ENCODE measurements at regions not wholly inside any gene's neighbourhood (a gene's known extent, or its start where the extent isn't known, plus 50 kb on each side); places are given as distances from the start of the nearest gene placed in this dataset.
A peak's percentile ranks its signal among the peaks of the same experiment; 100 is the strongest.

GRCh38 chr3:66796343-66796742 is 201.8 kb upstream of the KBTBD8 start:
- WGBS (ENCODE audit: insufficient coverage, low coverage, missing lambda C conversion rate), result 10% methylated on average over 1 of the region's 1 CpG
- DNase-seq (ENCODE audit: extremely low read depth in 1 of 4, low spot score in 3 of 4), result no peak
- Histone ChIP-seq H3K9me3 (replicated peaks; ENCODE audit: control insufficient read depth, insufficient read depth, low read depth, low read length) (no peaks in the 10 kb centered on the region), H2AFZ (ENCODE audit: low read depth, low read length) (no peak overlapping the region), H3K36me3 (ENCODE audit: control insufficient read depth, insufficient read depth, low read length) (no peaks in the 10 kb centered on the region), H3K27me3 (ENCODE audit: control insufficient read depth in 2 of 2, insufficient read depth in 2 of 2, low read length in 2 of 2) (no peaks in the 10 kb centered on the region; a peak in 2 of 5 replicates), H3K79me2 (ENCODE audit: control insufficient read depth, insufficient read depth, low read length) (no peaks in the 10 kb centered on the region), H4K20me1 (replicated peaks; ENCODE audit: control insufficient read depth, insufficient read depth, low read length) (no peaks in the 10 kb centered on the region), H3K4me1 (replicated peaks in 1 of 2; ENCODE audit: control insufficient read depth in 2 of 2, insufficient read depth in 2 of 2, low read length in 2 of 2) (no peaks in the 10 kb centered on the region), H3K4me2 (ENCODE audit: insufficient read depth, low read length) (no peak overlapping the region), H3K9me1 (ENCODE audit: control insufficient read depth, insufficient read depth, low read length) (no peaks in the 10 kb centered on the region), H3K27ac (ENCODE audit: extremely low read depth, low read depth, low read length) (no peak overlapping the region), H3K4me3 (no peak overlapping the region), H3K9ac (ENCODE audit: insufficient read depth in 1 of 2, low read depth in 2 of 2, low read length in 2 of 2) (no peak overlapping the region)
- no peak for FAIRE-seq
- intact Hi-C loops (cut with micrococcal nuclease) (no loop called here), in situ Hi-C loops (cut with MboI) (no loop called here)
- no TSS peak for BruUV-seq (replicated peaks)
- ATAC-seq, result no peak
- TF ChIP-seq ZNF224 (CRISPR knock-in tag; IDR thresholded peaks at IDR 0.05) (no peak), ZNF232 (CRISPR knock-in tag; IDR thresholded peaks at IDR 0.05) (no peak), RBM25 (IDR thresholded peaks at IDR 0.05; ENCODE audit: low read depth, low read length, severe bottlenecking) (peak; percentile 69)
- ChIA-PET POLR2A (no interaction called here), CTCF (ENCODE audit: low intra/inter-chr PET ratio) (no interaction called here)

DNA sequence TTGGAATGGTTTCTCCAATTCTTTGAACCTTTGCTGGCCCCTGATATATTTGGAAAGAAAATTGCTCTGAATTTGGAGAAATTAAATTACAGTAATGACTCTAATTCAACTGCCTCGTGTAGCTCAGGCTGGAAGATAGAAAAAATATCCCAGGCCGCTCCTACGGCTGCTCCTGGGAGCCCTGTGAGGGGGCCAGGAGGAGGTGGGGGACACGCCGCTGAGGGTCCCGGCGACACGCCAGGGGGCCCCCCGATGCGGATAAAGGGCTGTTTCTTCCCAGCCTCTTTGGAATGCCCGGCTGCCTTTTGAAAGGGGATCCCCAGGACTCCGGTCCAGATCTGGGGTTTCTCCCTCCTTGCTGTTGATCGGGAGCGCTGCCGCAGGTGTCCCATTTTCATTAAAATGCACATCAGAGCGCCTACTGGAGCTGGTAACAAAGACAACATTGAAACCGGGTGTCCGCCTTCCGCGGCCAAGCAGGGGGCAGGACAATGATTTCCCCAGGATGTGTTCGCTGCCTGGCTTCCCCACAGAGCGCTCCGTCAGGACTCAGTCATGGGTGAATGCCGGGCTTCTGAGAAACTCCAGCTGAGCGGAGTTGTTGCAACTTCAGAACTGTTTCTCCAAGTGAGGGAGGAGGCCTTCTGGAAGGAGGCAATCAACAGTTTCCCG is 200.1 kb upstream of the KBTBD8 start:
- Histone ChIP-seq H3K4me1 (replicated peaks in 1 of 2; ENCODE audit: control insufficient read depth in 2 of 2, insufficient read depth in 2 of 2, low read length in 2 of 2) (no peaks in the 10 kb centered on the region), H3K9me1 (ENCODE audit: control insufficient read depth, insufficient read depth, low read length) (no peaks in the 10 kb centered on the region), H3K9me3 (replicated peaks; ENCODE audit: control insufficient read depth, insufficient read depth, low read depth, low read length) (no peaks in the 10 kb centered on the region), H3K79me2 (ENCODE audit: control insufficient read depth, insufficient read depth, low read length) (no peaks in the 10 kb centered on the region), H3K27ac (ENCODE audit: extremely low read depth, low read depth, low read length) (no peak overlapping the region), H3K36me3 (ENCODE audit: control insufficient read depth, insufficient read depth, low read length) (no peaks in the 10 kb centered on the region), H3K4me3 (no peak overlapping the region), H3K27me3 (ENCODE audit: control insufficient read depth in 2 of 2, insufficient read depth in 2 of 2, low read length in 2 of 2) (no peaks in the 10 kb centered on the region; a peak in 2 of 5 replicates), H4K20me1 (replicated peaks; ENCODE audit: control insufficient read depth, insufficient read depth, low read length) (no peaks in the 10 kb centered on the region), H3K4me2 (ENCODE audit: insufficient read depth, low read length) (no peak overlapping the region), H2AFZ (ENCODE audit: low read depth, low read length) (no peak overlapping the region), H3K9ac (ENCODE audit: insufficient read depth in 1 of 2, low read depth in 2 of 2, low read length in 2 of 2) (no peak overlapping the region)
- ChIA-PET POLR2A (no interaction called here), CTCF (ENCODE audit: low intra/inter-chr PET ratio) (no interaction called here)
- in situ Hi-C loops (cut with MboI), result no loop called here
- FAIRE-seq (no peak), DNase-seq (ENCODE audit: extremely low read depth in 1 of 4, low spot score in 3 of 4) (no peak), ATAC-seq (no peak)
- intact Hi-C loops (cut with micrococcal nuclease), result no loop called here
- WGBS (ENCODE audit: insufficient coverage, low coverage, missing lambda C conversion rate), result 1% methylated on average over 19 of the region's 26 CpGs
- BruUV-seq (replicated peaks), result no TSS peak
- TF ChIP-seq TARDBP (IDR thresholded peaks at IDR 0.05) (no peak), SIN3B (IDR thresholded peaks at IDR 0.05; ENCODE audit: low read depth) (no peak), ZNF695 (CRISPR knock-in tag; IDR thresholded peaks at IDR 0.05) (no peak), ZNF384 (IDR thresholded peaks at IDR 0.05; ENCODE audit: low read depth, low read length) (no peak), TGIF2 (CRISPR knock-in tag; IDR thresholded peaks at IDR 0.05) (no peak), GTF2B (IDR thresholded peaks at IDR 0.05; ENCODE audit: extremely low read depth, insufficient read length) (no peak), MCM5 (IDR thresholded peaks at IDR 0.05; ENCODE audit: low read depth) (no peak), ZNF263 (CRISPR knock-in tag; IDR thresholded peaks at IDR 0.05; ENCODE audit: borderline replicate concordance) (no peak), ZNF316 (IDR thresholded peaks at IDR 0.05) (no peak)
- TF ChIP-seq, protein P1, sequence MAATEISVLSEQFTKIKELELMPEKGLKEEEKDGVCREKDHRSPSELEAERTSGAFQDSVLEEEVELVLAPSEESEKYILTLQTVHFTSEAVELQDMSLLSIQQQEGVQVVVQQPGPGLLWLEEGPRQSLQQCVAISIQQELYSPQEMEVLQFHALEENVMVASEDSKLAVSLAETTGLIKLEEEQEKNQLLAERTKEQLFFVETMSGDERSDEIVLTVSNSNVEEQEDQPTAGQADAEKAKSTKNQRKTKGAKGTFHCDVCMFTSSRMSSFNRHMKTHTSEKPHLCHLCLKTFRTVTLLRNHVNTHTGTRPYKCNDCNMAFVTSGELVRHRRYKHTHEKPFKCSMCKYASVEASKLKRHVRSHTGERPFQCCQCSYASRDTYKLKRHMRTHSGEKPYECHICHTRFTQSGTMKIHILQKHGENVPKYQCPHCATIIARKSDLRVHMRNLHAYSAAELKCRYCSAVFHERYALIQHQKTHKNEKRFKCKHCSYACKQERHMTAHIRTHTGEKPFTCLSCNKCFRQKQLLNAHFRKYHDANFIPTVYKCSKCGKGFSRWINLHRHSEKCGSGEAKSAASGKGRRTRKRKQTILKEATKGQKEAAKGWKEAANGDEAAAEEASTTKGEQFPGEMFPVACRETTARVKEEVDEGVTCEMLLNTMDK (IDR thresholded peaks at IDR 0.05; ENCODE audit: borderline replicate concordance, insufficient read depth, low read depth, low read length, poor library complexity, severe bottlenecking), result no peak
- TF ChIP-seq, protein P2, sequence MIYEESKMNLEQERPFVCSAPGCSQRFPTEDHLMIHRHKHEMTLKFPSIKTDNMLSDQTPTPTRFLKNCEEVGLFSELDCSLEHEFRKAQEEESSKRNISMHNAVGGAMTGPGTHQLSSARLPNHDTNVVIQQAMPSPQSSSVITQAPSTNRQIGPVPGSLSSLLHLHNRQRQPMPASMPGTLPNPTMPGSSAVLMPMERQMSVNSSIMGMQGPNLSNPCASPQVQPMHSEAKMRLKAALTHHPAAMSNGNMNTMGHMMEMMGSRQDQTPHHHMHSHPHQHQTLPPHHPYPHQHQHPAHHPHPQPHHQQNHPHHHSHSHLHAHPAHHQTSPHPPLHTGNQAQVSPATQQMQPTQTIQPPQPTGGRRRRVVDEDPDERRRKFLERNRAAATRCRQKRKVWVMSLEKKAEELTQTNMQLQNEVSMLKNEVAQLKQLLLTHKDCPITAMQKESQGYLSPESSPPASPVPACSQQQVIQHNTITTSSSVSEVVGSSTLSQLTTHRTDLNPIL (CRISPR knock-in tag; IDR thresholded peaks at IDR 0.05), result no peak
